Endodermal cell (in vitro differentiated cells): ENCODE measurements at regions not wholly inside any gene's neighbourhood (a gene's known extent, or its start where the extent isn't known, plus 50 kb on each side); places are given as distances from the start of the nearest gene placed in this dataset.

Source experiments
- DNase-seq: peaks from one replicate; pipeline ENCODE4 v3.0.0-alpha.2; 2017
- H3K27ac ChIP-seq: 2 replicates; pipeline ENCODE4 v1.5.1; 2013; ENCODE audit warnings: mild to moderate bottlenecking, low read depth, low read length, moderate library complexity
- H3K27me3 ChIP-seq: 2 replicates; pipeline ENCODE4 v1.6.1; 2013; ENCODE audit warnings: mild to moderate bottlenecking, low read length, moderate library complexity; ENCODE audit not compliant: insufficient read depth, control insufficient read depth, poor library complexity, severe bottlenecking
- H3K36me3 ChIP-seq: 2 replicates; pipeline ENCODE4 v1.7.0; 2013; ENCODE audit warnings: mild to moderate bottlenecking, low read length, moderate library complexity; ENCODE audit not compliant: control insufficient read depth, insufficient read depth
- H3K4me1 ChIP-seq: one replicate; pipeline ENCODE4 v1.7.0; 2013; ENCODE audit warnings: low read length; ENCODE audit not compliant: control insufficient read depth, insufficient read depth
- H3K4me3 ChIP-seq: 2 replicates; pipeline ENCODE4 v1.5.1; 2013; ENCODE audit warnings: mild to moderate bottlenecking, low read length, moderate library complexity
- H3K9ac ChIP-seq: 2 replicates; pipeline ENCODE4 v1.6.1; 2013; ENCODE audit warnings: mild to moderate bottlenecking, low read length, moderate library complexity; ENCODE audit not compliant: poor library complexity, severe bottlenecking; ENCODE audit errors: extremely low read depth
- H3K9me3 ChIP-seq: 2 replicates; pipeline ENCODE4 v1.6.1; 2013; ENCODE audit warnings: mild to moderate bottlenecking, low read length, moderate library complexity; ENCODE audit not compliant: control insufficient read depth
- H3K27ac Mint-ChIP-seq: 2 replicates; pipeline ENCODE4 v1.8.0; 2020; ENCODE audit warnings: mixed read lengths
- H3K27me3 Mint-ChIP-seq: 2 replicates; pipeline ENCODE4 v1.8.0; 2021; ENCODE audit warnings: mild to moderate bottlenecking, mixed read lengths; ENCODE audit not compliant: insufficient read depth
- H3K36me3 Mint-ChIP-seq: 2 replicates; pipeline ENCODE4 v1.8.0; 2020; ENCODE audit warnings: low read depth, mixed read lengths
- H3K4me1 Mint-ChIP-seq: 2 replicates; pipeline ENCODE4 v1.8.0; 2020; ENCODE audit warnings: mixed read lengths
- H3K4me3 Mint-ChIP-seq: 2 replicates; pipeline ENCODE4 v1.8.0; 2020; ENCODE audit warnings: mild to moderate bottlenecking, moderate library complexity, mixed read lengths
- H3K9me3 Mint-ChIP-seq: 2 replicates; pipeline ENCODE4 v1.8.0; 2020; ENCODE audit warnings: mild to moderate bottlenecking, mixed read lengths
- CTCF ChIP-seq: fragments of 200-600 bp; sonication (generic); conservative IDR thresholded peaks from 2 replicates; pipeline ENCODE4 v1.5.0; 2021; ENCODE audit warnings: antibody characterized with exemption, mild to moderate bottlenecking
- WGBS, 2 experiments: methylation state at CpG; one replicate each; pipeline versions ENCODE4 v1.1.5 to v1.1.7; 2013; ENCODE audit warnings: missing lambda C conversion rate in 2 of 2, mixed read lengths in 1 of 2; ENCODE audit not compliant: insufficient coverage in 1 of 2, insufficient read length in 1 of 2; 5-methylcytosine and 5-hydroxymethylcytosine counted together

- no peak overlapping the region for H3K4me3 ChIP-seq
- H3K4me1 ChIP-seq, result no peaks in the 10 kb centered on the region
- no peak for DNase-seq
- no peak overlapping the region for H3K9ac ChIP-seq
- Mint-ChIP-seq H3K4me3 (no peak overlapping the region), H3K36me3 (no peaks in the 10 kb centered on the region), H3K27me3 (no peaks in the 10 kb centered on the region), H3K9me3 (no peaks in the 10 kb centered on the region), H3K27ac (no peak overlapping the region), H3K4me1 (no peaks in the 10 kb centered on the region)
- no peaks in the 10 kb centered on the region for H3K27me3 ChIP-seq
- no peak for TF ChIP-seq CTCF
- H3K36me3 ChIP-seq, result no peaks in the 10 kb centered on the region
- no peaks in the 10 kb centered on the region for H3K9me3 ChIP-seq
- WGBS, 2 experiments, result 89% methylated on average over 3 of the region's 3 CpGs; no CpG with 5 or more reads in 1 of the 2 experiments
- H3K27ac ChIP-seq, result no peak overlapping the region
Measured at GRCh38 chr2:192877159-192877558, 682.4 kb upstream of the TMEFF2 start.

- H3K4me3 Mint-ChIP-seq, result no peak overlapping the region
- no peak for DNase-seq
- no peak overlapping the region for H3K27ac Mint-ChIP-seq
- H3K27ac ChIP-seq, result no peak overlapping the region
- no peaks in the 10 kb centered on the region for H3K27me3 ChIP-seq
- H3K36me3 ChIP-seq, result no peaks in the 10 kb centered on the region
- H3K36me3 Mint-ChIP-seq, result no peaks in the 10 kb centered on the region
- H3K27me3 Mint-ChIP-seq, result no peaks in the 10 kb centered on the region
- no peak for TF ChIP-seq CTCF
- no peaks in the 10 kb centered on the region for H3K4me1 Mint-ChIP-seq
- 80 to 100% methylated on average over 1 to 2 of the region's 2 CpGs for WGBS, 2 experiments
- H3K9me3 ChIP-seq, result no peaks in the 10 kb centered on the region
- H3K4me3 ChIP-seq, result no peak overlapping the region
- no peak overlapping the region for H3K9ac ChIP-seq
- H3K9me3 Mint-ChIP-seq, result no peaks in the 10 kb centered on the region
- H3K4me1 ChIP-seq, result no peaks in the 10 kb centered on the region
Measured at GRCh38 chr2:192876698-192877097, 682.0 kb upstream of the TMEFF2 start.

- Mint-ChIP-seq H3K27me3 (no peaks in the 10 kb centered on the region), H3K36me3 (no peaks in the 10 kb centered on the region), H3K27ac (no peak overlapping the region), H3K4me3 (no peak overlapping the region), H3K4me1 (no peaks in the 10 kb centered on the region), H3K9me3 (no peaks in the 10 kb centered on the region)
- WGBS, 2 experiments, result 96 to 100% methylated on average over 1 of the region's 1 CpG
- Histone ChIP-seq H3K4me3 (no peak overlapping the region), H3K27ac (no peak overlapping the region), H3K4me1 (no peaks in the 10 kb centered on the region), H3K9me3 (no peaks in the 10 kb centered on the region), H3K36me3 (no peaks in the 10 kb centered on the region), H3K27me3 (no peaks in the 10 kb centered on the region), H3K9ac (no peak overlapping the region)
- DNase-seq, result no peak
- no peak for TF ChIP-seq CTCF
Measured at GRCh38 chr2:192854706-192855105, 660.0 kb upstream of the TMEFF2 start.
